ENCODE measurements at regions not wholly inside any gene's neighbourhood (a gene's known extent, or its start where the extent isn't known, plus 50 kb on each side); places are given as distances from the start of the nearest gene placed in this dataset.

- Histone ChIP-seq H3K4me1 (ENCODE audit: low read depth) (no peaks in the 10 kb centered on the region), H3K4me3 (no peak overlapping the region), H3K36me3 (ENCODE audit: low read depth) (no peaks in the 10 kb centered on the region), H3K9me3 (no peaks in the 10 kb centered on the region)
- no peak for TF ChIP-seq CTCF (IDR thresholded peaks at IDR 0.05)
- intact Hi-C loops (cut with DNase I, micrococcal nuclease): no loop called here
- DNase-seq (no peak), ATAC-seq (no peak)
Measured at GRCh38 chr6:147138835-147139234, 65.4 kb upstream of the STXBP5 start.

GRCh38 chr6:147141711-147142308 lies 62.4 kb upstream of the STXBP5 start:
- no peak overlapping the region for H3K4me3 ChIP-seq
- intact Hi-C loops (cut with DNase I, micrococcal nuclease): no loop called here
- TF ChIP-seq CTCF (IDR thresholded peaks at IDR 0.05): no peak
- ATAC-seq (peak; percentile 100), DNase-seq (no peak)
- H3K36me3 ChIP-seq (ENCODE audit: low read depth): no peaks in the 10 kb centered on the region
- H3K4me1 ChIP-seq (ENCODE audit: low read depth): no peaks in the 10 kb centered on the region
- H3K9me3 ChIP-seq: no peaks in the 10 kb centered on the region

- no peak for TF ChIP-seq CTCF (IDR thresholded peaks at IDR 0.05)
- Histone ChIP-seq H3K9me3 (no peaks in the 10 kb centered on the region), H3K36me3 (ENCODE audit: low read depth) (no peaks in the 10 kb centered on the region), H3K4me3 (no peak overlapping the region), H3K4me1 (ENCODE audit: low read depth) (no peaks in the 10 kb centered on the region)
- DNase-seq: no peak
- ATAC-seq: no peak
- intact Hi-C loops (cut with DNase I, micrococcal nuclease): no loop called here
Measured at GRCh38 chr6:147142684-147143245, 61.5 kb upstream of the STXBP5 start.

GRCh38 chr6:147149092-147149491 lies 55.1 kb upstream of the STXBP5 start:
- no peaks in the 10 kb centered on the region for H3K36me3 ChIP-seq (ENCODE audit: low read depth)
- no peak for TF ChIP-seq CTCF (IDR thresholded peaks at IDR 0.05)
- H3K4me1 ChIP-seq (ENCODE audit: low read depth): peaks cover 16% of the 10 kb centered on the region
- intact Hi-C loops (cut with DNase I, micrococcal nuclease): no loop called here
- DNase-seq (no peak), ATAC-seq (no peak)
- H3K4me3 ChIP-seq: no peak overlapping the region
- H3K9me3 ChIP-seq: no peaks in the 10 kb centered on the region

- no peak for ATAC-seq
- peaks cover 16% of the 10 kb centered on the region for H3K4me1 ChIP-seq (ENCODE audit: low read depth)
- no peaks in the 10 kb centered on the region for H3K9me3 ChIP-seq
- no peak overlapping the region for H3K4me3 ChIP-seq
- intact Hi-C loops (cut with DNase I, micrococcal nuclease): no loop called here
- TF ChIP-seq CTCF (IDR thresholded peaks at IDR 0.05): no peak
- H3K36me3 ChIP-seq (ENCODE audit: low read depth): no peaks in the 10 kb centered on the region
- DNase-seq: no peak
Measured at GRCh38 chr6:147149826-147150225, 54.4 kb upstream of the STXBP5 start.

GRCh38 chr6:147150293-147150692 lies 53.9 kb upstream of the STXBP5 start:
- H3K9me3 ChIP-seq: no peaks in the 10 kb centered on the region
- DNase-seq (no peak), ATAC-seq (peak; percentile 90)
- TF ChIP-seq CTCF (IDR thresholded peaks at IDR 0.05): no peak
- no peaks in the 10 kb centered on the region for H3K36me3 ChIP-seq (ENCODE audit: low read depth)
- peaks cover 16% of the 10 kb centered on the region for H3K4me1 ChIP-seq (ENCODE audit: low read depth)
- H3K4me3 ChIP-seq: no peak overlapping the region
- intact Hi-C loops (cut with DNase I, micrococcal nuclease): no loop called here
